IMR-90 (cell line): ENCODE measurements at regions not wholly inside any gene's neighbourhood (a gene's known extent, or its start where the extent isn't known, plus 50 kb on each side); places are given as distances from the start of the nearest gene placed in this dataset.

ENCODE experiments used
- ATAC-seq: fragments of 200-7000 bp; cut with Tn5 transposase; 2 replicates; pipeline ENCODE4 v1.9.1; 2020; ENCODE audit warnings: low read depth, mild to moderate bottlenecking, moderate library complexity
- BruUV-seq: library from RNA; stranded (reverse); fragments of 400-500 nt; replicated peaks from 2 replicates; lab custom pipeline; 2021; lab: Mats Ljungman, UMichigan
- CTCF ChIA-PET: fragments of 300-600 bp; formaldehyde crosslinking; extraction: SDS; loops from one replicate; lab custom pipeline; 2021; ENCODE audit warnings: antibody characterized with exemption; lab: Yijun Ruan, JAX
- POLR2A ChIA-PET: fragments of 300-600 bp; sonication (Branson Sonifier 250); formaldehyde crosslinking; loops from one replicate; lab custom pipeline; 2022; ENCODE audit warnings: antibody characterized with exemption; ENCODE audit not compliant: unreplicated experiment; lab: Charles Lee
- DNase-seq: peaks from one replicate; pipeline ENCODE4 v3.0.0; 2013
- H2AFZ ChIP-seq: replicated peaks from 2 replicates; pipeline ENCODE3; 2013; ENCODE audit warnings: low read length, mild to moderate bottlenecking; ENCODE audit not compliant: poor library complexity
- H2AK5ac ChIP-seq: 2 replicates; pipeline ENCODE4 v1.6.1; 2013; ENCODE audit warnings: low read depth, low read length, inconsistent platforms
- H2AK9ac ChIP-seq: replicated peaks from 2 replicates; pipeline ENCODE3; 2013; ENCODE audit warnings: mild to moderate bottlenecking, low read depth, low read length, moderate library complexity; ENCODE audit not compliant: poor library complexity
- H2BK120ac ChIP-seq: 2 replicates; pipeline ENCODE4 v1.6.1; 2013; ENCODE audit warnings: low read depth, low read length, inconsistent platforms
- H2BK15ac ChIP-seq: 3 replicates; pipeline ENCODE4 v1.6.1; 2013; ENCODE audit warnings: low read depth, low read length, inconsistent platforms
- H2BK20ac ChIP-seq: 2 replicates; pipeline ENCODE4 v1.6.1; 2013; ENCODE audit warnings: low read depth, mild to moderate bottlenecking, inconsistent platforms, low read length, moderate library complexity
- H2BK5ac ChIP-seq: 2 replicates; pipeline ENCODE4 v1.6.1; 2013; ENCODE audit warnings: mild to moderate bottlenecking, low read depth, low read length, inconsistent platforms; ENCODE audit not compliant: poor library complexity, severe bottlenecking
- H3K14ac ChIP-seq: replicated peaks from 2 replicates; pipeline ENCODE4 v1.6.1; 2013; ENCODE audit warnings: low read depth, low read length, inconsistent platforms
- H3K18ac ChIP-seq: 2 replicates; pipeline ENCODE4 v1.6.1; 2013; ENCODE audit warnings: low read depth, low read length, control low read depth
- H3K23ac ChIP-seq: 2 replicates; pipeline ENCODE4 v1.6.1; 2013; ENCODE audit warnings: low read depth, low read length, inconsistent platforms
- H3K27ac ChIP-seq: 2 replicates; pipeline ENCODE4 v1.5.1; 2013; ENCODE audit warnings: mild to moderate bottlenecking, control low read depth, low read length; ENCODE audit not compliant: insufficient read depth
- H3K27me3 ChIP-seq: 2 replicates; pipeline ENCODE4 v1.6.1; 2013; ENCODE audit warnings: low read length; ENCODE audit not compliant: control insufficient read depth, insufficient read depth
- H3K36me3 ChIP-seq: 2 replicates; pipeline ENCODE4 v1.6.1; 2013; ENCODE audit warnings: low read length, mixed read lengths; ENCODE audit not compliant: control insufficient read depth, insufficient read depth
- H3K4ac ChIP-seq: 2 replicates; pipeline ENCODE4 v1.6.1; 2013; ENCODE audit warnings: low read depth, low read length, inconsistent platforms
- H3K4me1 ChIP-seq: 2 replicates; pipeline ENCODE4 v1.6.1; 2013; ENCODE audit warnings: low read length, mixed read lengths; ENCODE audit not compliant: control insufficient read depth, insufficient read depth
- H3K4me2 ChIP-seq: 2 replicates; pipeline ENCODE4 v1.6.1; 2013; ENCODE audit warnings: low read depth, mild to moderate bottlenecking, control low read depth, low read length, moderate library complexity
- H3K4me3 ChIP-seq: 2 replicates; pipeline ENCODE4 v1.5.1; 2013; ENCODE audit warnings: low read depth, mild to moderate bottlenecking, control low read depth, low read length, moderate library complexity; ENCODE audit not compliant: insufficient read depth
- H3K56ac ChIP-seq: 2 replicates; pipeline ENCODE4 v1.6.1; 2013; ENCODE audit warnings: low read length, inconsistent platforms; ENCODE audit not compliant: insufficient read depth; ENCODE audit errors: extremely low read depth
- H3K79me1 ChIP-seq, 2 experiments: 2 replicates each; pipeline ENCODE4 v1.6.1; 2013; ENCODE audit warnings: low read length in 2 of 2, inconsistent platforms in 1 of 2, low read depth in 1 of 2
- H3K9ac ChIP-seq: 2 replicates; pipeline ENCODE4 v1.6.1; 2013; ENCODE audit warnings: low read depth, low read length, control low read depth
- H3K9me1 ChIP-seq: 2 replicates; pipeline ENCODE4 v1.6.1; 2013; ENCODE audit warnings: low read length, inconsistent platforms; ENCODE audit not compliant: insufficient read depth
- H3K9me3 ChIP-seq: 2 replicates; pipeline ENCODE4 v1.6.1; 2013; ENCODE audit warnings: low read length; ENCODE audit not compliant: control insufficient read depth, insufficient read depth
- H4K20me1 ChIP-seq: 2 replicates; pipeline ENCODE4 v1.6.1; 2013; ENCODE audit warnings: low read length, inconsistent platforms; ENCODE audit not compliant: insufficient read depth
- H4K5ac ChIP-seq: 2 replicates; pipeline ENCODE4 v1.6.1; 2013; ENCODE audit warnings: mild to moderate bottlenecking, low read depth, low read length, control low read depth
- H4K8ac ChIP-seq, 2 experiments: 2 replicates each; pipeline ENCODE4 v1.6.1; 2013; ENCODE audit warnings: low read depth in 2 of 2, low read length in 2 of 2, control low read depth in 1 of 2, inconsistent platforms in 1 of 2
- H4K91ac ChIP-seq: 2 replicates; pipeline ENCODE4 v1.6.1; 2013; ENCODE audit warnings: low read depth, low read length, inconsistent platforms; ENCODE audit not compliant: insufficient read depth
- BHLHE40 ChIP-seq: fragments of 150-350 bp; IDR thresholded peaks from 2 replicates; pipeline ENCODE4 v1.6.1; 2016; ENCODE audit warnings: mild to moderate bottlenecking, low read depth, low read length
- CEBPB ChIP-seq: IDR thresholded peaks from 2 replicates; pipeline ENCODE4 v1.6.1; 2012; ENCODE audit warnings: low read depth, low read length, improper control_type of control experiment
- CHD1 ChIP-seq: IDR thresholded peaks from 2 replicates; pipeline ENCODE4 v1.6.1; 2012; ENCODE audit warnings: low read depth, low read length, improper control_type of control experiment
- ELK1 ChIP-seq: fragments of 150-350 bp; IDR thresholded peaks from 2 replicates; pipeline ENCODE4 v1.6.1; 2016; ENCODE audit warnings: low read depth, mild to moderate bottlenecking, low read length, moderate library complexity, borderline replicate concordance
- FOS ChIP-seq: fragments of 150-350 bp; IDR thresholded peaks from 2 replicates; pipeline ENCODE4 v1.6.1; 2016; ENCODE audit warnings: low read depth, low read length
- MAFK ChIP-seq: IDR thresholded peaks from 2 replicates; pipeline ENCODE4 v1.6.1; 2012; ENCODE audit warnings: low read depth, low read length, improper control_type of control experiment
- MAZ ChIP-seq: IDR thresholded peaks from 2 replicates; pipeline ENCODE4 v1.6.1; 2012; ENCODE audit warnings: low read depth, mild to moderate bottlenecking, low read length, improper control_type of control experiment, moderate library complexity, borderline replicate concordance
- POLR2A ChIP-seq: IDR thresholded peaks from 2 replicates; pipeline ENCODE4 v1.6.1; 2012; ENCODE audit warnings: mild to moderate bottlenecking, low read depth, low read length
- RAD21 ChIP-seq: IDR thresholded peaks from 2 replicates; pipeline ENCODE4 v1.6.1; 2012; ENCODE audit warnings: low read length, improper control_type of control experiment
- RCOR1 ChIP-seq: IDR thresholded peaks from 2 replicates; pipeline ENCODE4 v1.6.1; 2012; ENCODE audit warnings: mild to moderate bottlenecking, low read length, improper control_type of control experiment; ENCODE audit not compliant: insufficient replicate concordance
- RFX5 ChIP-seq: IDR thresholded peaks from 2 replicates; pipeline ENCODE4 v1.8.0; 2012; ENCODE audit warnings: low read depth, mild to moderate bottlenecking, low read length, moderate library complexity
- SMC3 ChIP-seq: fragments of 150-350 bp; IDR thresholded peaks from 2 replicates; pipeline ENCODE4 v1.6.1; 2016; ENCODE audit warnings: low read depth, mild to moderate bottlenecking, antibody characterized with exemption, low read length, moderate library complexity
- WGBS, 2 experiments: methylation state at CpG; one replicate each; pipeline versions ENCODE4 v1.1.5 to v1.1.7; 2013; ENCODE audit warnings: missing lambda C conversion rate in 2 of 2; ENCODE audit not compliant: insufficient read length in 1 of 2; ENCODE audit errors: extremely low coverage in 2 of 2; 5-methylcytosine and 5-hydroxymethylcytosine counted together
- dilution Hi-C: fragments of 300-500 bp; cut with HindIII; formaldehyde crosslinking; loops from one replicate; pipeline ENCODE4 v1.14.3; 2018; ENCODE audit warnings: low sequenced_read_pairs; ENCODE audit not compliant: unreplicated experiment
- in situ Hi-C: fragments of 300-500 bp; cut with MboI; formaldehyde crosslinking; loops from 3 replicates; pipeline ENCODE4 v1.14.3; 2019; ENCODE audit warnings: low sequenced_read_pairs, inconsistent platforms, mixed read lengths
- intact Hi-C: fragments of 100-400 bp; cut with micrococcal nuclease; formaldehyde crosslinking; loops from 2 replicates; pipeline ENCODE4 v1.10.0; 2022
- TF ChIP-seq, protein P1 (sequence below): conservative IDR thresholded peaks from 2 replicates; pipeline ENCODE4 v1.5.1; 2012; ENCODE audit warnings: mild to moderate bottlenecking, low read depth, low read length, improper control_type of control experiment

- TF ChIP-seq MAZ, result peak; percentile 34; the same call in 1 of the 2 replicates
These were observed 264.3 kb downstream of the FOXO1 start (continued) for GRCh38 chr13:40401911-40402776.

- Histone ChIP-seq H2BK20ac (peak overlapping the region; percentile 52; the same call in 1 of the 2 replicates), H3K4ac (peak overlapping the region; percentile 17; the same call in 1 of the 2 replicates), H4K20me1 (no peaks in the 10 kb centered on the region), H3K14ac (no peak overlapping the region), H3K4me3 (no peak overlapping the region), H3K4me1 (peaks cover 15% of the 10 kb centered on the region), H3K9ac (no peak overlapping the region), H4K91ac (peak overlapping the region; percentile 65; the same call in 1 of the 2 replicates), H2AK5ac (0 out of 2 replicates have a peak overlapping the region, but pooled peaks have one; percentile 19), H3K18ac (peak overlapping the region; percentile 63; the same call in 1 of the 2 replicates), H3K27ac (peak overlapping the region; percentile 51), H4K5ac (no peak overlapping the region), H2BK120ac (peak overlapping the region; percentile 31), H2BK15ac (peak overlapping the region; percentile 95; the same call in 2 of the 3 replicates), H2AK9ac (peak overlapping the region; percentile 53), H2AFZ (peak overlapping the region; percentile 85), H2BK5ac (peak overlapping the region; percentile 63), H3K79me1 (no peaks in the 10 kb centered on the region), H3K9me3 (no peaks in the 10 kb centered on the region), H3K56ac (no peak overlapping the region), H3K23ac (no peak overlapping the region), H3K27me3 (no peaks in the 10 kb centered on the region), H3K36me3 (no peaks in the 10 kb centered on the region), H4K8ac (peak overlapping the region; percentile 45 to 84), H3K4me2 (peak overlapping the region; percentile 57), H3K9me1 (peaks cover 6% of the 10 kb centered on the region)
- dilution Hi-C loops, result no loop called here
- WGBS, 2 experiments, result 7% methylated on average over 3 of the region's 9 CpGs; no CpG with 5 or more reads in 1 of the 2 experiments
- ATAC-seq (peak; percentile 33), DNase-seq (peak; percentile 49)
- POLR2A ChIA-PET, result no interaction called here
- no TSS peak for BruUV-seq
- in situ Hi-C loops, result no loop called here
- CTCF ChIA-PET, result no interaction called here
- intact Hi-C loops, result no loop called here
- TF ChIP-seq ELK1, result no peak
- TF ChIP-seq MAFK, result no peak
- no peak for TF ChIP-seq RAD21
- no peak for TF ChIP-seq CEBPB
- no peak for TF ChIP-seq RFX5
- no peak for TF ChIP-seq RCOR1
- TF ChIP-seq MAZ, result no peak
- TF ChIP-seq, protein P1, sequence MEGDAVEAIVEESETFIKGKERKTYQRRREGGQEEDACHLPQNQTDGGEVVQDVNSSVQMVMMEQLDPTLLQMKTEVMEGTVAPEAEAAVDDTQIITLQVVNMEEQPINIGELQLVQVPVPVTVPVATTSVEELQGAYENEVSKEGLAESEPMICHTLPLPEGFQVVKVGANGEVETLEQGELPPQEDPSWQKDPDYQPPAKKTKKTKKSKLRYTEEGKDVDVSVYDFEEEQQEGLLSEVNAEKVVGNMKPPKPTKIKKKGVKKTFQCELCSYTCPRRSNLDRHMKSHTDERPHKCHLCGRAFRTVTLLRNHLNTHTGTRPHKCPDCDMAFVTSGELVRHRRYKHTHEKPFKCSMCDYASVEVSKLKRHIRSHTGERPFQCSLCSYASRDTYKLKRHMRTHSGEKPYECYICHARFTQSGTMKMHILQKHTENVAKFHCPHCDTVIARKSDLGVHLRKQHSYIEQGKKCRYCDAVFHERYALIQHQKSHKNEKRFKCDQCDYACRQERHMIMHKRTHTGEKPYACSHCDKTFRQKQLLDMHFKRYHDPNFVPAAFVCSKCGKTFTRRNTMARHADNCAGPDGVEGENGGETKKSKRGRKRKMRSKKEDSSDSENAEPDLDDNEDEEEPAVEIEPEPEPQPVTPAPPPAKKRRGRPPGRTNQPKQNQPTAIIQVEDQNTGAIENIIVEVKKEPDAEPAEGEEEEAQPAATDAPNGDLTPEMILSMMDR, result no peak
- no peak for TF ChIP-seq FOS
- TF ChIP-seq SMC3, result no peak
- no peak for TF ChIP-seq POLR2A
- TF ChIP-seq CHD1, result no peak
- no peak for TF ChIP-seq BHLHE40
These were observed 263.5 kb downstream of the FOXO1 start for GRCh38 chr13:40402931-40403431.
